G401 (cell line): ENCODE measurements at regions not wholly inside any gene's neighbourhood (a gene's known extent, or its start where the extent isn't known, plus 50 kb on each side); places are given as distances from the start of the nearest gene placed in this dataset.
A peak's percentile ranks its signal among the peaks of the same experiment; 100 is the strongest.
"Not testable (repeated sequence)": the region's sequence is repeated elsewhere in the genome, so short reads cannot be mapped to it uniquely, and the experiment has no call there.

Source experiments
- DNase-seq: peaks from one replicate; pipeline ENCODE4 v3.0.0-alpha.2; 2015; ENCODE audit warnings: low spot score
- in situ Hi-C: cut with HindIII; loops from 2 replicates; pipeline ENCODE4 v1.10.0; 2016; ENCODE audit warnings: low sequenced_read_pairs, mixed read lengths

DNA sequence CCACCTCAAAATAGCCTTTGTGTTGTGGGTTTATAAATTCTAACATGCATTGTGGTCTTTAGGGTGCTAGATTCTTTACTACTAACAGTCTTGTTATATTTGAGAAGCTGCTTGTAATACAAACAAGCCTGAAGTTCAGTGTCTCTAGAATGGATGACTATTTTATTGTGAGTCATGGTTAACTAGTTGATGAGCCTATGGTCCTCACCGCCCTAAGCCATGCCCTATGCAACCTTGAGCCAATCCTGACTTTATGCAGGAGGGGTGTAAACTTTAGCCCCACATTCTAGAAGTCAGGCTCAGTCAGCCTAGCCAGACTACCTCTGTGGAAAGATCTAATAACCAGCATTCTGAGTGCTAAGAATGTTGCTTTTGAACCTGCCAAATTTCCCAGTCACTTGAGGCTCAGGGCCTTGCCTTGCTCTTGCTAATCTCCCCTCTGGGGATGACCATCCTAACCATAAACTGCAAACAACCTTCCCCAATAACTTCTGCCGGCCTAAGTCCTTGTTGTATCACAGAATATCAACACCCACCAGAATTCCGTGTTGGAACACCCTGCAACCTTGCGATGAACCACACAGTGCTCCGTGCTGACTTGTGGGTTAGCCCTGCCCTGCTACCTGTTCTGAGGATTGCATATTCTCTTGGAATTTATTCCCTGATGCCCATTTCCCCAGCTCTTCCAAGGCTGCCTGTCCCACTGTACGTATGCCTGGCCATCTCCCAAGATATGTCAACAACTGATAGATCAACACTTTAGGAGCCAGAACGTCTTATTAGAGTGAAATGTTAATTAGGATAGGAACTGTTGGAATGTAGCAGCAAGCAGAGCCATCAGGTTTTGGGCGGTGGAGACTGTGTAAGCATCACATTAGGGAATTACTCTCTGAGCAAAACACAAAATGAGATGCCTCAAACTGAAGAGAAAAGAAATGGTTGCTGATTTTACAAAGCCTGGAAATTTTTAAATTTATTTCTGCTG, 71.7 kb upstream of the CEP85L start:
- no peak for DNase-seq
- in situ Hi-C loops, result no loop called here

DNA sequence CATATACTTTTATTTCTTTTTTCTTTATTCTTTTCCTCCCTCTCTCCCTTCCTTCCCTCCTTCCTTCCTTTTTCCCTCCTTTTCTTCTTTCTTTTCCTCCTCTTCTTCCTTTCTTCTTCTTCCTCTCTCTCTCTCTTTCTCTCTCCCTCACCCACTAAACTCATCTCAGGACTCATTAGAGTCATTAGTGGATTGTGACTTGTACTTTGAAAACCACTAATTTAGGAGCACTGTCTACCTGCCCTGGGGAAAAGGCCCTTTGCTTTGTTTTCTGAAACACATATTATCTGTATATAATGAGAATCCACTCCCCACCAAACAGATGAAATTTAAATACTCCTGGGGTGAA, 68.7 kb upstream of the CEP85L start:
- in situ Hi-C loops, result no loop called here
- no peak for DNase-seq

- in situ Hi-C loops, result no loop called here
- no peak for DNase-seq
These were observed 68.1 kb upstream of the CEP85L start for GRCh38 chr6:118719351-118720124.

DNA sequence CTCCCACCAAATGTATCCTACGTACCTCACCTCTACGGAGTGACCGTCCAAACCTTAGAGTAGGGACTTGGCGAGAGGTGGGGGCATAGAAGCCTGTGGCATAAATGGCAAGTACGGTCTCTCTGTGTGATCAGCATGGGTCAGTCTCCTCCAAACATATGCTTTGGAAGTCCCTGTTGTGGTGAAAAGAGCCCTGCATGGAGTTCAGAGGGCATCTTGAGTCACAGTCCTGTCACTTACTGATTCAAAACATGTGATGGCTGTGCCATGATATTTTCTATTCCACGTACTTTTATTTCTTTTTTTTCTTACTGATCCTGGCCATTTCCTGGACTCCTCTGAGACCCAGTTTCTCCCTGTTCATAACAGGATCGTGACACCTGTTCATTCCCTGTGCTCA, 67.5 kb upstream of the CEP85L start:
- no peak for DNase-seq
- in situ Hi-C loops, result no loop called here

- in situ Hi-C loops, result no loop called here
- peak; percentile 51 for DNase-seq
These were observed 66.9 kb upstream of the CEP85L start for GRCh38 chr6:118718297-118718696.

- in situ Hi-C loops, result no loop called here
- DNase-seq, result peak; percentile 89
These were observed 65.7 kb upstream of the CEP85L start for GRCh38 chr6:118717106-118717505.

DNA sequence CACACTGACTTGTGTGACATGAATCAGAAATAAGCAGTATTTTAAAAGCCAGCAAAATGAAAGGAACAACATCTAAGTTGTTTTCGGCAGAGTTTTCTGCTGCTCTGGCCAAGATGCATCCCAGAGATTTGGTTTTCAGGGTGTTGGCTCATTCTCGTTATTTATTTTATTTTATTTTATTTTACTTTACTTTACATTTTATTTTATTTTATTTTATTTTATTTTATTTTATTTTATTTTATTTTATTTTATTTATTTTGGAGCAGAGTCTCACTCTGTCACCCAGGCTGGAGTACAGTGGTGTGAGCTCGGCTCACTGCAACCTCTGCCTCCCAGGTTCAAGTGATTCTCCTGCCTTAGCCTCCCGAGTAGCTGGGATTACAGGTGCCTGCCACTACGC, 64.5 kb upstream of the CEP85L start:
- DNase-seq, in situ Hi-C loops: not testable (repeated sequence)

- DNase-seq, result no peak
- in situ Hi-C loops, result no loop called here
These were observed 64.0 kb upstream of the CEP85L start for GRCh38 chr6:118715376-118715775.

GRCh38 chr6:118714756-118715155, 63.4 kb upstream of the CEP85L start:
- in situ Hi-C loops, result no loop called here
- DNase-seq, result no peak

GRCh38 chr6:118712969-118713368, 61.6 kb upstream of the CEP85L start:
- DNase-seq, result no peak
- in situ Hi-C loops, result no loop called here

GRCh38 chr6:118710616-118711015, 59.2 kb upstream of the CEP85L start:
- no peak for DNase-seq
- in situ Hi-C loops, result no loop called here

DNA sequence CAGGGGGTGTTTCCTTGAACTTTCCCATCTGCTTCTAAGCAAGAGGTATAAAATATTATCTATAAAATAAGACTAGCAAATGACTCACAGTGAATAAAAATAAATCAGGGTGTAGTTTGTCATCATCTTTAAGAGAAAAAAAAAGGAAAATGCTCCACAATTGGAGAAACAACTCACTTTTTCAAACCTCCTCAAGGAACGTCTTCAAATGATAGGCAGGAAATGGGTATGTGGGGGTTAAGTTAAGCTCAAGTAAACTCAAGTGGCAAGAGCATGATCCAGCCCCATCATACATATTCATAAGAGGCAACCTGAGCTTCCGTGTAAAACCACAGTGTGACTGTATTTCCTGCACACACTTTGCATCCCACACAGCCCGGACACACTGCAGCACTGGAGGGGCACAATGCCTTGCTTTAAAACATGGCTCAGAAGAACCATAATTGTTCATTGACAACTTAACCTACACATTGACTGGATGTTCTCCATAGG, 58.5 kb upstream of the CEP85L start:
- in situ Hi-C loops, result no loop called here

DNA sequence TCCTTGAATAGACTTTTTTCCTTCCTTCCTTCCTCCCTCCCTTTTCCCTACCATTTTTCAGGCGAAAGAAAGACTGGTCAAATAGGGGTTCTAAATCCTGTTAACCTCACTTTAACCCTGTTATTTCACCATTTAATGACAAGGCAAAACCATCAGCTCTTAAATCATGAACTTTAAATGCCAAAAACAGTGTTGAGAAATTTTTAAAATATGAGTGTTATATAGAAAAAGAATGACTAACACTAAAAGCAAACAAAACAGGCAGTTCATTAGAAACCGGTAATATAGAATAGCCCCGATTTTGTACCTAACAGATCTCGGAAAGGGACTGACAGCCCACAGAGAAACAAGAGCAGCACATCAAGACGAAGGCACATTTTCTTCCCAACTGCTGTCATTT, 57.4 kb upstream of the CEP85L start:
- DNase-seq, result no peak
- in situ Hi-C loops, result no loop called here

More for the DNA sequence above, 58.5 kb upstream of the CEP85L start:
- no peak for DNase-seq

- in situ Hi-C loops, result no loop called here
- no peak for DNase-seq
These were observed 56.7 kb upstream of the CEP85L start for GRCh38 chr6:118708055-118708454.

DNA sequence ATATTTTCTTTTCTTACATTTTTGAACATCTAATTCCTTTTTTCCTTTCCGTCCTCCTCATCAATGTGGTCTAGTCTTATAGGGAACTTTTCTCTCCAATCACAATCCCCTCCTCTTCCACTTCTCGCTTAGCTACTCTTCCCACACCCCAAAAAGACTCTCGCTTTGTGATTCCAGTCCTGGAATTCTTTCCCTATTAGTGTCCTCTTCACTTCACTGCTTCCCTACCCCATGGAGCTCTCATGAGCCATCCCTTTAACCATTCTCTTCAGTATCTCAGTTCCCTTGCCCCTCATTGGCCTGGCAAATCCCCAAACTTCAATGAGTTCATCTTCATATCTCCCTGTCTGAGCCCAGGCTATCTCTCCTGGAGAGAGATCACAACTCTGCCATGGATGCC, 55.3 kb upstream of the CEP85L start:
- in situ Hi-C loops, result no loop called here
- no peak for DNase-seq

DNA sequence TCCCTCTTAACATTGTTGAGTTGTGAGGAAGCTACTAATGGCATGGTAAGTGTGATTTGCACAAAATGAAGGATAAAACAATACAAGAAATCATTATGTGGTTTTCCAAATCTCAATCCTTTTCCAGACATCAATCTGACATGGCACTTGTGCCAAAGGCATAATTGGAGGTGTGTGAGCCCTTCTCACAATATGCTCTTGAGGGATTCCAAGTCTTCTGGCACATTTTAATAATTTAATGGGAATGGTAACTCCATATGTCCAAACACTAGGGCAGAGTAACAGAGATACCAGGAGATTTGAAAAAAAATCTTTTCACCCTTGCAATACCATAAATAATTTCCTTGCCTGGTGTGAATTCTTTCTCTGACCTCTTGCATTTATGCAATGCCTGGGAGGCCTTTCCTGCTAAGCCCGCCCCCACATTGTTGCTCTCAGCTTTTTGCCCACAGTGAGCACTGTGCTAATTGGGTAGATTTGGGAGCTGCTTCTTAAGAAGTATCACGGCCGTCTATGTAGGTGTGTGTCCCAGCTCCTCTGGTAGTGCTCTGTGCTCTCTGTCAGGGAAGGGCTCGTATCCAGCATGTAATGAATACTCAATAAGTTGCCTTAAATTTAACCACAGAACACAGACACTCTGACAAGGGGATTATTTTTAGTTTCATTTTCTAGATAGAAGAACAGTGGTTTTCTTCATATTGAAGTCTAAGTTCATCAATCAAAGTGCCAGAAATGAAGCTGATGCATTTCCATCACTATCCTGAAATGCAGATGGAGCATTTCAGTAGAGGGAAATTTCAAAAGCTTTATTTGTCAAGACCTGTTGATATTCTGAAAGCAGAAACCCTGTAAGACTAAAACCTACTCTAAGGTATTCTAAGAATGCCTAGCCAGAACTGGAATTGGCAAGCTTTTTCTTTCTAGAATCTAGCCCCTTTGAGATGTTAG, 54.4 kb upstream of the CEP85L start:
- DNase-seq, result peak; percentile 73
- in situ Hi-C loops, result no loop called here

- in situ Hi-C loops, result no loop called here
These were observed 53.5 kb upstream of the CEP85L start for GRCh38 chr6:118704915-118705314.

DNA sequence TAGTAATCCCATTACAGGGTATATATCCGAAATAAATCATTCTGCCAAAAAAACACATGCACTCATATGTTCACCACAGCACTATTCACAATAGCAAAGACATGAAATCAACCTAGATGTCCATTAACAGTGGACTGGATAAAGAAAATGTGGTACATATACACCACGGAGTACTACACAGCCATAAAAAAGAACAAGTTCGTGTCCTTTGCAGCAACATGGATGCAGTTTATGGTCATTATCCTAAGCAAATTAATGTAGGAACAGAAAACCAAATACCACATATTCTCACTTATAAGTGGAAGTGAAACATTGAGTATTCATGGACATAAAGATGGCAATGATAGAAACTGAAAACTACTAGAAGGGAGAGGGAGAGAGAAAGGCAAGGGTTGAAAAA, 49.9 kb upstream of the CEP85L start:
- in situ Hi-C loops, DNase-seq: not testable (repeated sequence)

More at GRCh38 chr6:118704915-118705314, 53.5 kb upstream of the CEP85L start:
- DNase-seq, result no peak
